ENCODE measurements at regions not wholly inside any gene's neighbourhood (a gene's known extent, or its start where the extent isn't known, plus 50 kb on each side); places are given as distances from the start of the nearest gene placed in this dataset.

- DNase-seq: no peak
Measured at GRCh38 chr3:59284926-59285325, 235.1 kb upstream of the CFAP20DC start.

GRCh38 chr3:59280113-59280512 lies 230.3 kb upstream of the CFAP20DC start:
- DNase-seq: no peak

DNA sequence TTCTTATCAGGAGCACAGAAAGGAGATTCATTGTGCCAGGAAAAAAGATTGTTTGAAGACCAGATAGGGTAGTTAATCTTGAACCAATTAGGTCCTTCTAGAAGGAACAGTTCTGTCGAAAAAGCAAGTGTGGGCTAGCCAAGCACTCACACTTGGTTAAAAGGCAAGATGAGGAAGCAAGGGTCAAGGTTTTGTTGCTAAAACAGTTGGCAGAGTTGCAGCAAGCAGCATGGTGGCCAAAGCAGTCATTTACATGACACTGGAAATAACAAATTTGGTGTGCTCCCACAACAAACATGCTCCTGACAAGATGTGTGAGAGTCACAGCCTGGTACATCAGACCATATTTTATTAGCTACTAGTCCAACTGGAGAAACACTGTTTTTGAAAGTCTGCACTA lies 228.0 kb upstream of the CFAP20DC start:
- no peak for DNase-seq

DNA sequence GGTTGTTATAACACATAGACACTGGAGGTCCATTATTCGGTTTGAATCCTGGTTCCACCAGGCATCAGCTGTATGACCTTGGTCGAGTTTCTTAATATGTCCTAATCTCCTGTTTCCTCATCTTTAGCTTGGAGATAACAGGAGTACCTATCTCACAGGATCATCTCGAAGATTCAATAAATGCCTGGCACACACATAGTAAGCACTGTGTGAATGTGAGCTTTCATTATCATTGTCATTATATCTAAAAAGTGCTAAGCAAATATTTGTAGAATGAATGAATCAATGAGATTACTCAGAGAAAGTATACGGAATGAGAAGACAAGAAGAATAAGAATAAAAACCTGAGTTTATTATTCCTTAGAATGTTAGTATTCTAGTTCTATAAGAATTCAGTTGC lies 227.4 kb upstream of the CFAP20DC start:
- no peak for DNase-seq

GRCh38 chr3:59273976-59274375 lies 224.2 kb upstream of the CFAP20DC start:
- no peak for DNase-seq

GRCh38 chr3:59271971-59272370 lies 222.1 kb upstream of the CFAP20DC start:
- no peak for DNase-seq

GRCh38 chr3:59270921-59271320 lies 221.1 kb upstream of the CFAP20DC start:
- no peak for DNase-seq

DNA sequence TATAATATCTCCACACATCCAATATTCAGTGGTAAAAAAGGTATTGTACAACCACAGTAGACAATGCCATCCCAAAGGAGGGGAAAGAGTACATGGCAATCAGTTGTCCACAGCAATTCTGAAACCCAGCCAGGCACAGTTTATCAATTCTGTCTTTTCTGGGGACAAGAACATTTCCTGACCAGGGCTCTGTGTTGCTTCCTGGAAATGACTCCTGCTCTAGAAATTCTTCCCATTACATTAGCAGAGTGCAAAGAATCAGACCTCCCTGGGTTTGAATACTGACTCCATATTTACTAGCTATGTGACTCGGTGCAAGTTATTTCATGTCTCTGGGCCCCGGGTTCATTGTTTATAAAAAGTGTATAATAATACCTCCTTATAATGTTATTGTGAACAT lies 220.4 kb upstream of the CFAP20DC start:
- no peak for DNase-seq

- DNase-seq: no peak
Measured at GRCh38 chr3:59268170-59268569, 218.3 kb upstream of the CFAP20DC start.

GRCh38 chr3:59267021-59267420 lies 217.2 kb upstream of the CFAP20DC start:
- DNase-seq: no peak

- no peak for DNase-seq
Measured at GRCh38 chr3:59266551-59266950, 216.7 kb upstream of the CFAP20DC start.

DNA sequence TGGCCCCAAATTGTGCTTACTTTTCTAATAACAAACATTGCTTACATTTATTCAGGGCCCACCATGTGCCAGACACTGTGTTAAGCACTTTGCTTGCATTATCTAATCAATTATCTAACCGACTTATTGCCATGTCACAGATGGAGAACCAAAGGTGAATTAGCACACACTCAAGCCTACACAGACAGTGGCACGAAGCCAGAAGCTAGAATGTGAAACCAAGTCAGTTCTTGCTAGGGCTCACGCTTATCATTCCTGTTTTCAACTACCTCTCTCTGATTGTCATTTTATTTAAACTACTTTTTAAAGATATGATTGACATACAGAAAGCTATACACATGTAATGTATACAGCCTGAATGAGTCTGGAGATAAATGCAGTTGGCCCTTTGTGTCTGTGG lies 215.7 kb upstream of the CFAP20DC start:
- DNase-seq: no peak

GRCh38 chr3:59264366-59264765 lies 214.5 kb upstream of the CFAP20DC start:
- no peak for DNase-seq

GRCh38 chr3:59263152-59263551 lies 213.3 kb upstream of the CFAP20DC start:
- DNase-seq: no peak

DNA sequence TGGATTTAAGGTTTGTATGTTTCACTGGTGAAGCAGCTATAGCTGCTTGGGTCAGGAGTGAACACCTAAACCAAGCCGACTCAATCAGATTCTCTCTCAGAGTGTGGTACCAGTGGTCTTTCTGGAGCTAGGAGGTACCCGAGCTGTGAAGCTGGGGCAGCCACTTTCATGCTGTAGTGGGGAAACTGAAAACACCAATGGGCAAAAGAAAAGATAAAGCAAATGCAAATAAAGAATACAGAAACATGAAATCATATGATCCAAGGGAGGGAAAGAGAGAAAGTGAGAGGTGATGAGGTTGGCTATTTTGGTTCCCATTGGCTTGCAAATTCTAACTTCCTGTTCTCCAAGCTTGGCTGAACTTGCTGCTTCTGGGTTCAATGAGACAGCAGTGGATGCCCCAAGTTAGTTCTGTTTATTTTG lies 212.3 kb upstream of the CFAP20DC start:
- no peak for DNase-seq

- DNase-seq: no peak
Measured at GRCh38 chr3:59261009-59261408, 211.2 kb upstream of the CFAP20DC start.

DNA sequence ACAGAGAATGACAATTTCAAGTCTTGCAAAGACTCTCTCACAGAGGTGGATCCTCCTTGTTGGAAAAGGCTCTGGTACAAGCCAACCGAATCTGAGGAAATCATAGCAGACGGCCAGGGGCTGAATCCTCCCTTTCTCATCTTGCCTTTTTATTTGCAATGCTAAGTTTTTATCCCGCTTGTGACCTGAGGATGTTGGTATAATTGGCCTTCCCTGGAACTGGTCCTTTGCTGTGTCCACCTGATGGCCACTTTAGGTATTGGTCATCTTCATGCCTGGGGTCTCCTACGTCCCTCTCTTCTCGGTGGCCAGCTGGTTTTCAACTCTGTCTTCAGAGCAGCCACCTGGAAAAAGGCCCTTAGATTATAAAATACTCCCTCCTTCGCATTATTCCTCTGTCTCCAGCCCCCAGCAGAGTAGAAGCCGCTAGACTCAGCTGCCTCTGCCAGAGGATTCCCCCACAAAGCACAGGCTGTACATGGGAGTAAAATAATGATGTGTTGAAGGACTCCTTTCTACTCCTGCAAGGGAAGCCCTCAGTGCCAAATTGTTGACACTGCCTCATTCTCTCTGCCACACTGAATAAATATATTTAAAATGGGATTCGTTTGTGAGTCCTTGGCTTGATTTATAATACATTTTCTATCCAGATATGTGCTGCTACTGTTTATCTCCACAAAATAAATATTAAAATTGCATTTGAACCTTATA lies 208.9 kb upstream of the CFAP20DC start:
- DNase-seq: no peak

- no peak for DNase-seq
Measured at GRCh38 chr3:59257506-59257905, 207.7 kb upstream of the CFAP20DC start.

DNA sequence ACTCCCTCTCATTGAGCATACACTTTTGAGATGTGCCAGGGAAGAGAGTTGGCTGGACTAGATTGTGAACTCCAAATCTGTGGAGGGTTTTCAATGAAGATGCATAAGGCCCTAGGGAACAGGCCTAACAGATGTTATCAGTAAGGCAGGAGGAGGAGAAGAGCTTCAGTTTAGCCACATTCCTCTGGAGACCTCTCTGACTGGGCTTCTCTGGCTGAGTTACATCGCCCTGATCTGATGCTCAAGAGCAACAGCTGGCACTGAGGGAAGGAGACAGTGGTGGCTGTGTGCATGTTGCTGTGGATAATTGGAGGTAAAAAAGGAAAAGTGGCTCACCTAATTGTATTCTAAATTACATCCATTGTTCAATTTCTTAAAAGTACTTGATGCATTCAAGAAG lies 206.4 kb upstream of the CFAP20DC start:
- DNase-seq: no peak

DNA sequence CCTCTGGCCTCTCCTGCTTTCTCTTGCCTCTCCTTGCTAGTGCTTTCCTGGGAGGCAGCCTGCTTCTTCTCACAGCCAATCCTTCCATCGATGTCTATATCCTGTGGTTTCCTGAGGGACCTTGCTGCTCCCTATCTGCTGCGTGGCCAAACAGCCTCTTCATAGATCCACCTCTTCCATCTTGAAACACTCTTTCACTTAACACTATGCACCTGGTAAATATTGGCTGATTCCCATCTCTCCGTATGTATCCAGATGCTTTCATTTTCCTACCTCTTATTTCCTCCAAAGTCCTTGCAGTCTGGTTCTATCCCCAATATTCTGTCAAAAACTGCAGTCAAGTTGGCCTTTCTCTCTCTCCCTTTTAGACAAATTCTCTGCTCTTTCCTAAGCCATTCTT lies 205.2 kb upstream of the CFAP20DC start:
- no peak for DNase-seq

GRCh38 chr3:59254433-59254832 lies 204.6 kb upstream of the CFAP20DC start:
- no peak for DNase-seq

- DNase-seq: no peak
Measured at GRCh38 chr3:59253523-59253922, 203.7 kb upstream of the CFAP20DC start.

- DNase-seq: no peak
Measured at GRCh38 chr3:59251869-59252268, 202.0 kb upstream of the CFAP20DC start.

DNA sequence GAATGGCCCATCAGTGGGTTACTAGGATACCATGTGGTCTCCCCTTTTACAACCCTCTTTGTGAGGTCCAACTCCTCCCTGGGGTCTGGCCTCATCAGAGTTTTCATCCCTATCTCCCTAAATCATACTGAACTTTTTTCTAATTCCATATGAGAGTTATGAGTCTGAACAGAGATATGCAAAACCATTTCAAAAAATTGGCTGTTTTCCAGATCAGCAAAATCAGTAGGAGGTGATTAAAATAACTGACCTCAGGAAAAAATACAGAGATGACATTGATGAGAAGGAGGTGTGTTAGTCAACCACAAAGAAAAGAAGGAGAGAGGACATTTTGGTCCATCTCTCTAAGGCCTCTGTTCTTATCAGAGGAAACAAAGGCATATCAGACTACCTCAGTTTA lies 200.8 kb upstream of the CFAP20DC start:
- no peak for DNase-seq

DNA sequence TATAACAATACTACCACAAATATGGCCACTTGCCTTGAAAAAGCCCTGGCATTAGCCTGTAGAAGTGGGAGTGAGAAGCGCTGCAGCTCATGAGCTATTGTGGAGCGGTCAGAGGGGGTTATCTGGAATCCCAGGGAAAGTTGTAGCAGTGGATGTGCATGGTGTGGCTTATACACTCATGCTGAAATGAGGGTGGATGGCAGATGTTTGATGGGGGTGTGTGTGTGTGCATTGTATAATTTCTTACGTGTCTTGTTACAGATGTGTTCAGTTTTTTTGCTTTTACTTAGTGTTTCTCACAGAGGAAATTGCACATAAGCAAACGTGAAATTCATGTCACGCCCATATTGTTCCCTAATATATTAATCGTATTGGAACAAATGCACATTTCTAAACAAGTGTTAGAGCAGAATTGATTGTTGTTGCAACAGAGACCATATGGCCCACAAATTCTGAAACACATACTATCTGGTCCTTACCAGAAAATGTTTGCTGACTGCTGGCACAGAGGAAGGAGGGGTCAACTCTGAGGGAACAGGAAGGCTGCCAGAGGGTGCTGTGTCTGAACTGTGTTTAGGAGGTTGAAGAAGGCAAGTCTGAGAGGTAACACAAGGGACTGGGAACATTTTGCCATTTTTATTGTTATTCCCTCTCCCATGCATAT lies 200.0 kb upstream of the CFAP20DC start:
- no peak for DNase-seq

All from stimulated activated CD4-positive, alpha-beta T cell treated with anti-CD3 and anti-CD28 coated beads, Interleukin-15, amount 100 ng/mL, for 24 hours (primary cell).